Transverse colon (tissue), 4 donors: ENCODE measurements at regions not wholly inside any gene's neighbourhood (a gene's known extent, or its start where the extent isn't known, plus 50 kb on each side); places are given as distances from the start of the nearest gene placed in this dataset.

Experiments
- POLR2A ChIP-seq: fragments of 450-650 bp; IDR thresholded peaks from one replicate; pipeline ENCODE4 v1.6.1; 2016; ENCODE audit warnings: antibody characterized with exemption, mild to moderate bottlenecking, moderate library complexity
- POLR2AphosphoS5 ChIP-seq, 3 donors: sonication (generic); formaldehyde crosslinking; IDR thresholded peaks; one replicate each; pipeline ENCODE4 v1.6.1; 2016; ENCODE audit warnings: antibody characterized with exemption in 3 of 3
- TF ChIP-seq, protein P1 (sequence below), 5 experiments: fragments of 200-600 bp in 3 of 5; fragments of 450-650 bp in 2 of 5; sonication (generic) in 3 of 5; IDR thresholded peaks; 1 replicate in 2 of 5; 2 replicates in 3 of 5; pipeline ENCODE4 v1.5.1; 2016 to 2017; ENCODE audit warnings: antibody characterized with exemption in 5 of 5, inconsistent platforms in 3 of 5, mild to moderate bottlenecking in 2 of 5, moderate library complexity in 1 of 5

- TF ChIP-seq, protein P1, sequence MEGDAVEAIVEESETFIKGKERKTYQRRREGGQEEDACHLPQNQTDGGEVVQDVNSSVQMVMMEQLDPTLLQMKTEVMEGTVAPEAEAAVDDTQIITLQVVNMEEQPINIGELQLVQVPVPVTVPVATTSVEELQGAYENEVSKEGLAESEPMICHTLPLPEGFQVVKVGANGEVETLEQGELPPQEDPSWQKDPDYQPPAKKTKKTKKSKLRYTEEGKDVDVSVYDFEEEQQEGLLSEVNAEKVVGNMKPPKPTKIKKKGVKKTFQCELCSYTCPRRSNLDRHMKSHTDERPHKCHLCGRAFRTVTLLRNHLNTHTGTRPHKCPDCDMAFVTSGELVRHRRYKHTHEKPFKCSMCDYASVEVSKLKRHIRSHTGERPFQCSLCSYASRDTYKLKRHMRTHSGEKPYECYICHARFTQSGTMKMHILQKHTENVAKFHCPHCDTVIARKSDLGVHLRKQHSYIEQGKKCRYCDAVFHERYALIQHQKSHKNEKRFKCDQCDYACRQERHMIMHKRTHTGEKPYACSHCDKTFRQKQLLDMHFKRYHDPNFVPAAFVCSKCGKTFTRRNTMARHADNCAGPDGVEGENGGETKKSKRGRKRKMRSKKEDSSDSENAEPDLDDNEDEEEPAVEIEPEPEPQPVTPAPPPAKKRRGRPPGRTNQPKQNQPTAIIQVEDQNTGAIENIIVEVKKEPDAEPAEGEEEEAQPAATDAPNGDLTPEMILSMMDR (IDR thresholded peaks at IDR 0.05): no peak
- TF ChIP-seq POLR2A (no peak), POLR2AphosphoS5 (IDR thresholded peaks at IDR 0.05) (no peak)
Measured at GRCh38 chr9:83188277-83188676, 125.3 kb upstream of the RASEF start.
